ENCODE measurements at regions not wholly inside any gene's neighbourhood (a gene's known extent, or its start where the extent isn't known, plus 50 kb on each side); places are given as distances from the start of the nearest gene placed in this dataset.

- no peak for TF ChIP-seq SP1 (IDR thresholded peaks at IDR 0.05; ENCODE audit: low read depth)
- TF ChIP-seq ZFX (IDR thresholded peaks at IDR 0.05) = no peak
- TF ChIP-seq SIN3A (IDR thresholded peaks at IDR 0.05; ENCODE audit: low read depth) = no peak
- TF ChIP-seq JUND (IDR thresholded peaks at IDR 0.05) = no peak
- TF ChIP-seq POLR2A (IDR thresholded peaks at IDR 0.05; ENCODE audit: borderline replicate concordance, extremely low read depth, insufficient read depth, insufficient read length) = no peak
These were observed 63.0 kb upstream of the BACH1 start (continued) for GRCh38 chr21:29235714-29236197.

- ChIA-PET CTCF (no interaction called here), POLR2A (no interaction called here), RAD21 (ENCODE audit: low non-redundant PET in 1 of 2, low total read pairs in 2 of 2, uncharacterized antibody in 2 of 2, unreplicated experiment in 2 of 2) (no interaction called here)
- Histone ChIP-seq H3K36me3 (ENCODE audit: control insufficient read depth in 1 of 2, insufficient read depth in 2 of 2, low read length in 2 of 2) (no peaks in the 10 kb centered on the region), H3K9me2 (ENCODE audit: insufficient read depth) (no peaks in the 10 kb centered on the region), H3K4me1 (ENCODE audit: control insufficient read depth in 1 of 2, insufficient read depth in 2 of 2, low read length in 2 of 2) (peaks cover 0 to 11% of the 10 kb centered on the region in 2 experiments; a peak in 2 of 4 replicates), H4K20me1 (ENCODE audit: insufficient read depth) (no peaks in the 10 kb centered on the region), H3K27me3 (ENCODE audit: insufficient read depth, low read length) (no peaks in the 10 kb centered on the region), H3K4me2 (ENCODE audit: low read length) (no peak overlapping the region), H3K27ac (ENCODE audit: low read depth, low read length) (no peak overlapping the region), H3K9ac (ENCODE audit: low read length) (no peak overlapping the region), H3K4me3 (replicated peaks in 1 of 2; ENCODE audit: low read depth in 1 of 2, low read length in 2 of 2) (no peak overlapping the region), H3K9me3 (ENCODE audit: control insufficient read depth in 1 of 2, insufficient read depth in 1 of 2, low read depth in 1 of 2, low read length in 2 of 2) (no peaks in the 10 kb centered on the region), H2AFZ (ENCODE audit: low read depth, low read length, poor library complexity, severe bottlenecking) (no peak overlapping the region), H3K79me2 (ENCODE audit: insufficient read depth, low read length) (no peaks in the 10 kb centered on the region)
- DNase-seq (ENCODE audit: low read depth, low spot score) (no peak), ATAC-seq (no peak)
- TF ChIP-seq SRF (IDR thresholded peaks at IDR 0.05; ENCODE audit: low read depth) (no peak), ELF1 (IDR thresholded peaks at IDR 0.05; ENCODE audit: borderline replicate concordance, low read depth) (no peak), CTCF (IDR thresholded peaks at IDR 0.05 in 2 of 3, conservative IDR thresholded peaks at IDR 0.05 in 1 of 3; ENCODE audit: borderline replicate concordance in 1 of 3, insufficient read depth in 1 of 3, low read depth in 2 of 3, low read length in 2 of 3) (no peak), CEBPB (IDR thresholded peaks at IDR 0.05; ENCODE audit: low read depth) (no peak), SP1 (IDR thresholded peaks at IDR 0.05; ENCODE audit: low read depth) (no peak), ATF3 (IDR thresholded peaks at IDR 0.05) (no peak), SIN3A (IDR thresholded peaks at IDR 0.05; ENCODE audit: low read depth) (no peak), ZNF274 (IDR thresholded peaks at IDR 0.05; ENCODE audit: low read depth, low read length) (no peak), POLR2A (IDR thresholded peaks at IDR 0.05; ENCODE audit: borderline replicate concordance, extremely low read depth, insufficient read depth, insufficient read length) (no peak), POLR2AphosphoS5 (IDR thresholded peaks at IDR 0.05; ENCODE audit: low read depth, low read length) (no peak), MAX (IDR thresholded peaks at IDR 0.05) (no peak), ZFX (IDR thresholded peaks at IDR 0.05) (no peak), EGR1 (IDR thresholded peaks at IDR 0.05; ENCODE audit: low read depth) (no peak), REST (IDR thresholded peaks at IDR 0.05; ENCODE audit: low read depth) (no peak), JUND (IDR thresholded peaks at IDR 0.05) (no peak), FOSL1 (IDR thresholded peaks at IDR 0.05; ENCODE audit: low read depth) (no peak), TCF7L2 (IDR thresholded peaks at IDR 0.05; ENCODE audit: borderline replicate concordance, extremely low read depth, insufficient read depth, insufficient read length) (no peak), CBX3 (IDR thresholded peaks at IDR 0.05; ENCODE audit: low read depth) (no peak), YY1 (IDR thresholded peaks at IDR 0.05; ENCODE audit: extremely low read depth, insufficient replicate concordance, low read depth, low read length) (no peak)
- BruUV-seq (replicated peaks) = no TSS peak
- intact Hi-C loops (cut with micrococcal nuclease) = no loop called here
These were observed 62.5 kb upstream of the BACH1 start for GRCh38 chr21:29236201-29236600.

All from HCT116 (cell line).